Endodermal cell (in vitro differentiated cells): ENCODE measurements at regions not wholly inside any gene's neighbourhood (a gene's known extent, or its start where the extent isn't known, plus 50 kb on each side); places are given as distances from the start of the nearest gene placed in this dataset.

Source experiments
- DNase-seq: peaks from one replicate; pipeline ENCODE4 v3.0.0-alpha.2; 2017
- H3K27ac ChIP-seq: 2 replicates; pipeline ENCODE4 v1.5.1; 2013; ENCODE audit warnings: mild to moderate bottlenecking, low read depth, low read length, moderate library complexity
- H3K27me3 ChIP-seq: 2 replicates; pipeline ENCODE4 v1.6.1; 2013; ENCODE audit warnings: mild to moderate bottlenecking, low read length, moderate library complexity; ENCODE audit not compliant: insufficient read depth, control insufficient read depth, poor library complexity, severe bottlenecking
- H3K36me3 ChIP-seq: 2 replicates; pipeline ENCODE4 v1.7.0; 2013; ENCODE audit warnings: mild to moderate bottlenecking, low read length, moderate library complexity; ENCODE audit not compliant: control insufficient read depth, insufficient read depth
- H3K4me1 ChIP-seq: one replicate; pipeline ENCODE4 v1.7.0; 2013; ENCODE audit warnings: low read length; ENCODE audit not compliant: control insufficient read depth, insufficient read depth
- H3K4me3 ChIP-seq: 2 replicates; pipeline ENCODE4 v1.5.1; 2013; ENCODE audit warnings: mild to moderate bottlenecking, low read length, moderate library complexity
- H3K9ac ChIP-seq: 2 replicates; pipeline ENCODE4 v1.6.1; 2013; ENCODE audit warnings: mild to moderate bottlenecking, low read length, moderate library complexity; ENCODE audit not compliant: poor library complexity, severe bottlenecking; ENCODE audit errors: extremely low read depth
- H3K9me3 ChIP-seq: 2 replicates; pipeline ENCODE4 v1.6.1; 2013; ENCODE audit warnings: mild to moderate bottlenecking, low read length, moderate library complexity; ENCODE audit not compliant: control insufficient read depth
- H3K27ac Mint-ChIP-seq: 2 replicates; pipeline ENCODE4 v1.8.0; 2020; ENCODE audit warnings: mixed read lengths
- H3K27me3 Mint-ChIP-seq: 2 replicates; pipeline ENCODE4 v1.8.0; 2021; ENCODE audit warnings: mild to moderate bottlenecking, mixed read lengths; ENCODE audit not compliant: insufficient read depth
- H3K36me3 Mint-ChIP-seq: 2 replicates; pipeline ENCODE4 v1.8.0; 2020; ENCODE audit warnings: low read depth, mixed read lengths
- H3K4me1 Mint-ChIP-seq: 2 replicates; pipeline ENCODE4 v1.8.0; 2020; ENCODE audit warnings: mixed read lengths
- H3K4me3 Mint-ChIP-seq: 2 replicates; pipeline ENCODE4 v1.8.0; 2020; ENCODE audit warnings: mild to moderate bottlenecking, moderate library complexity, mixed read lengths
- H3K9me3 Mint-ChIP-seq: 2 replicates; pipeline ENCODE4 v1.8.0; 2020; ENCODE audit warnings: mild to moderate bottlenecking, mixed read lengths
- CTCF ChIP-seq: fragments of 200-600 bp; sonication (generic); conservative IDR thresholded peaks from 2 replicates; pipeline ENCODE4 v1.5.0; 2021; ENCODE audit warnings: antibody characterized with exemption, mild to moderate bottlenecking
- WGBS, 2 experiments: methylation state at CpG; one replicate each; pipeline versions ENCODE4 v1.1.5 to v1.1.7; 2013; ENCODE audit warnings: missing lambda C conversion rate in 2 of 2, mixed read lengths in 1 of 2; ENCODE audit not compliant: insufficient coverage in 1 of 2, insufficient read length in 1 of 2; 5-methylcytosine and 5-hydroxymethylcytosine counted together

GRCh38 chr18:27887287-27887686 is 289.6 kb downstream of the CDH2 start:
- no peaks in the 10 kb centered on the region for H3K4me1 ChIP-seq
- Mint-ChIP-seq H3K27ac (no peak overlapping the region), H3K27me3 (peaks cover 23% of the 10 kb centered on the region), H3K4me3 (no peak overlapping the region), H3K36me3 (no peaks in the 10 kb centered on the region), H3K4me1 (peaks cover 12% of the 10 kb centered on the region), H3K9me3 (no peaks in the 10 kb centered on the region)
- peaks cover 24% of the 10 kb centered on the region for H3K27me3 ChIP-seq
- no peaks in the 10 kb centered on the region for H3K36me3 ChIP-seq
- no peaks in the 10 kb centered on the region for H3K9me3 ChIP-seq
- 88% methylated on average over 1 of the region's 1 CpG; no CpG with 5 or more reads in 1 of the 2 experiments for WGBS, 2 experiments
- no peak overlapping the region for H3K9ac ChIP-seq
- no peak for DNase-seq
- TF ChIP-seq CTCF, result no peak
- no peak overlapping the region for H3K4me3 ChIP-seq
- no peak overlapping the region for H3K27ac ChIP-seq

- Histone ChIP-seq H3K4me1 (no peaks in the 10 kb centered on the region), H3K4me3 (no peak overlapping the region), H3K27ac (no peak overlapping the region), H3K36me3 (no peaks in the 10 kb centered on the region), H3K27me3 (peaks cover 11% of the 10 kb centered on the region), H3K9me3 (no peaks in the 10 kb centered on the region), H3K9ac (no peak overlapping the region)
- Mint-ChIP-seq H3K27ac (no peak overlapping the region), H3K27me3 (peaks cover 22% of the 10 kb centered on the region), H3K4me1 (peaks cover 10% of the 10 kb centered on the region), H3K4me3 (no peak overlapping the region), H3K36me3 (no peaks in the 10 kb centered on the region), H3K9me3 (no peaks in the 10 kb centered on the region)
- DNase-seq, result no peak
- no peak for TF ChIP-seq CTCF
- 94 to 100% methylated on average over 1 of the region's 1 CpG for WGBS, 2 experiments
Observed at GRCh38 chr18:27879540-27879939, 297.4 kb downstream of the CDH2 start.

GRCh38 chr18:27871726-27872125 is 305.2 kb downstream of the CDH2 start:
- Histone ChIP-seq H3K4me1 (no peaks in the 10 kb centered on the region), H3K9me3 (no peaks in the 10 kb centered on the region), H3K9ac (no peak overlapping the region), H3K27me3 (peaks cover 4% of the 10 kb centered on the region), H3K27ac (no peak overlapping the region), H3K4me3 (no peak overlapping the region), H3K36me3 (no peaks in the 10 kb centered on the region)
- peaks cover 2% of the 10 kb centered on the region for H3K27me3 Mint-ChIP-seq
- no peak for TF ChIP-seq CTCF
- no peaks in the 10 kb centered on the region for H3K9me3 Mint-ChIP-seq
- no peak overlapping the region for H3K27ac Mint-ChIP-seq
- 87 to 92% methylated on average over 4 to 5 of the region's 5 CpGs for WGBS, 2 experiments
- H3K36me3 Mint-ChIP-seq, result no peaks in the 10 kb centered on the region
- H3K4me3 Mint-ChIP-seq, result no peak overlapping the region
- DNase-seq, result no peak
- H3K4me1 Mint-ChIP-seq, result no peaks in the 10 kb centered on the region
